OCI-LY7 (cell line): ENCODE measurements at regions not wholly inside any gene's neighbourhood (a gene's known extent, or its start where the extent isn't known, plus 50 kb on each side); places are given as distances from the start of the nearest gene placed in this dataset.

Source experiments
- CTCF ChIP-seq: fragments of 200-600 bp; sonication (generic); conservative IDR thresholded peaks from 2 replicates; pipeline ENCODE4 v1.5.1; 2014; ENCODE audit warnings: mild to moderate bottlenecking, antibody characterized with exemption, low read length, moderate library complexity, mixed read lengths
- EZH2phosphoT487 ChIP-seq: fragments of 200-600 bp; sonication (generic); IDR thresholded peaks from 2 replicates; pipeline ENCODE4 v1.6.1; 2018; ENCODE audit warnings: low read depth, borderline replicate concordance, mild to moderate bottlenecking, mixed run types, antibody characterized with exemption, low read length, moderate library complexity, mixed read lengths

GRCh38 chr20:46840054-46840729, 54.5 kb upstream of the EYA2 start:
- no peak for TF ChIP-seq CTCF
- TF ChIP-seq EZH2phosphoT487: no peak
